Lower leg skin (tissue), 3 donors: ENCODE measurements at regions not wholly inside any gene's neighbourhood (a gene's known extent, or its start where the extent isn't known, plus 50 kb on each side); places are given as distances from the start of the nearest gene placed in this dataset.

Experiments used
- POLR2A ChIP-seq, 2 donors: fragments of 450-650 bp; IDR thresholded peaks; one replicate each; pipeline ENCODE4 v1.6.1; 2016 to 2017; ENCODE audit warnings: antibody characterized with exemption in 2 of 2, mild to moderate bottlenecking in 1 of 2, moderate library complexity in 1 of 2
- TF ChIP-seq, protein P1 (sequence below), 3 donors: fragments of 450-650 bp; IDR thresholded peaks; one replicate each; pipeline ENCODE4 v1.5.1; 2016; ENCODE audit warnings: antibody characterized with exemption in 3 of 3, mild to moderate bottlenecking in 3 of 3, moderate library complexity in 2 of 3

DNA sequence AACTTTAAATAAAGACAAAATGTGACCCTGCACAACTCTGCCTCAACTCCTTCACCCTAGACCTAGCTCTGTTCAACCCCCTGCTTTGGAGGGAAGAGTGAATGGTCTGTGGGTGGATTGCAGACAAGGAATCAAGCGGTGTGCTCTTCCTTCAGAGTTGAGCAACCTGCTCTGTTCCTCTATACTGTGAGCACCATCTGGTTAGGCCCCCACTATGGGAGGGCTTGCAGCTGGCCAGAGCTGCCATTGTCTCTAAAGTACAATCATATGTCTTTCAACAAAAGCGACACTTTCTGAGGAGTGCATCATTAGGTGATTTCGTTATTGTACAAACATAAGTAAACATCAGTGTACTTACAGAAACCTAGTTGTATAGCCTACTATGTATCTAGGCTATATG lies 406.1 kb upstream of the MARCKS start:
- TF ChIP-seq, protein P1, sequence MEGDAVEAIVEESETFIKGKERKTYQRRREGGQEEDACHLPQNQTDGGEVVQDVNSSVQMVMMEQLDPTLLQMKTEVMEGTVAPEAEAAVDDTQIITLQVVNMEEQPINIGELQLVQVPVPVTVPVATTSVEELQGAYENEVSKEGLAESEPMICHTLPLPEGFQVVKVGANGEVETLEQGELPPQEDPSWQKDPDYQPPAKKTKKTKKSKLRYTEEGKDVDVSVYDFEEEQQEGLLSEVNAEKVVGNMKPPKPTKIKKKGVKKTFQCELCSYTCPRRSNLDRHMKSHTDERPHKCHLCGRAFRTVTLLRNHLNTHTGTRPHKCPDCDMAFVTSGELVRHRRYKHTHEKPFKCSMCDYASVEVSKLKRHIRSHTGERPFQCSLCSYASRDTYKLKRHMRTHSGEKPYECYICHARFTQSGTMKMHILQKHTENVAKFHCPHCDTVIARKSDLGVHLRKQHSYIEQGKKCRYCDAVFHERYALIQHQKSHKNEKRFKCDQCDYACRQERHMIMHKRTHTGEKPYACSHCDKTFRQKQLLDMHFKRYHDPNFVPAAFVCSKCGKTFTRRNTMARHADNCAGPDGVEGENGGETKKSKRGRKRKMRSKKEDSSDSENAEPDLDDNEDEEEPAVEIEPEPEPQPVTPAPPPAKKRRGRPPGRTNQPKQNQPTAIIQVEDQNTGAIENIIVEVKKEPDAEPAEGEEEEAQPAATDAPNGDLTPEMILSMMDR (IDR thresholded peaks at IDR 0.05): no peak
- no peak for TF ChIP-seq POLR2A (IDR thresholded peaks at IDR 0.05)
